Right lobe of liver (tissue), 4 donors: ENCODE measurements at regions not wholly inside any gene's neighbourhood (a gene's known extent, or its start where the extent isn't known, plus 50 kb on each side); places are given as distances from the start of the nearest gene placed in this dataset.

Experiments used
- POLR2A ChIP-seq: fragments of 450-650 bp; IDR thresholded peaks from one replicate; pipeline ENCODE4 v1.6.1; 2017; ENCODE audit warnings: antibody characterized with exemption, mild to moderate bottlenecking
- TF ChIP-seq, protein P1 (sequence below), 4 donors: fragments of 200-600 bp in 3 of 4; fragments of 450-650 bp in 1 of 4; IDR thresholded peaks; one replicate each; pipeline versions ENCODE4 v1.5.1 to v1.8.0; 2016 to 2022; ENCODE audit warnings: antibody characterized with exemption in 4 of 4, mild to moderate bottlenecking in 2 of 4
- donor health status: DM: no; HTN: no; CAD: no.
- donor health status: DM: no; HTN: no; CAD: no.
- donor health status: DM: no; HTN: yes; CAD: no.

DNA sequence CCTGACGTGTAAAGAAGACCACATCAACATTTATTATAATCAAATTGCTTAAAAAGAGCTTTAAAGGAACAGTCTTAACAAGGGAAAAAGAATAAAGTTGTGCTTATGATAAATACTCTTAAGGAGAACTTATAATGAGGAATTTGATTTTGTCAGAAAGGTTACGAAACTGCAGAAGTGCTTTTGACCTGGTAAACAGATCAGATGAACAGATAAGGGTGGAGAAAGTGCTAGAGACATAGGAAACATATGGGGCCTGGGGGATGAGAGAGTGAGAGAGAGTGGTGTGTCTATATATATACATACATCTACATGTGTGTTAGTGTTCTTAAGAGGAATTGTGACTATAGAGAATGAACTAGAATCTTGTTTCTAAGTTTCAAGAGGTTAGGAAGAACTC lies 186.2 kb upstream of the GJE1 start:
- TF ChIP-seq, protein P1, sequence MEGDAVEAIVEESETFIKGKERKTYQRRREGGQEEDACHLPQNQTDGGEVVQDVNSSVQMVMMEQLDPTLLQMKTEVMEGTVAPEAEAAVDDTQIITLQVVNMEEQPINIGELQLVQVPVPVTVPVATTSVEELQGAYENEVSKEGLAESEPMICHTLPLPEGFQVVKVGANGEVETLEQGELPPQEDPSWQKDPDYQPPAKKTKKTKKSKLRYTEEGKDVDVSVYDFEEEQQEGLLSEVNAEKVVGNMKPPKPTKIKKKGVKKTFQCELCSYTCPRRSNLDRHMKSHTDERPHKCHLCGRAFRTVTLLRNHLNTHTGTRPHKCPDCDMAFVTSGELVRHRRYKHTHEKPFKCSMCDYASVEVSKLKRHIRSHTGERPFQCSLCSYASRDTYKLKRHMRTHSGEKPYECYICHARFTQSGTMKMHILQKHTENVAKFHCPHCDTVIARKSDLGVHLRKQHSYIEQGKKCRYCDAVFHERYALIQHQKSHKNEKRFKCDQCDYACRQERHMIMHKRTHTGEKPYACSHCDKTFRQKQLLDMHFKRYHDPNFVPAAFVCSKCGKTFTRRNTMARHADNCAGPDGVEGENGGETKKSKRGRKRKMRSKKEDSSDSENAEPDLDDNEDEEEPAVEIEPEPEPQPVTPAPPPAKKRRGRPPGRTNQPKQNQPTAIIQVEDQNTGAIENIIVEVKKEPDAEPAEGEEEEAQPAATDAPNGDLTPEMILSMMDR (IDR thresholded peaks at IDR 0.05), result no peak
- TF ChIP-seq POLR2A, result no peak
